Retina (tissue), 1 donor: ENCODE measurements at regions not wholly inside any gene's neighbourhood (a gene's known extent, or its start where the extent isn't known, plus 50 kb on each side); places are given as distances from the start of the nearest gene placed in this dataset.

ENCODE experiments used
- DNase-seq: peaks from one replicate; pipeline ENCODE4 v3.0.0-alpha.2; 2016

DNA sequence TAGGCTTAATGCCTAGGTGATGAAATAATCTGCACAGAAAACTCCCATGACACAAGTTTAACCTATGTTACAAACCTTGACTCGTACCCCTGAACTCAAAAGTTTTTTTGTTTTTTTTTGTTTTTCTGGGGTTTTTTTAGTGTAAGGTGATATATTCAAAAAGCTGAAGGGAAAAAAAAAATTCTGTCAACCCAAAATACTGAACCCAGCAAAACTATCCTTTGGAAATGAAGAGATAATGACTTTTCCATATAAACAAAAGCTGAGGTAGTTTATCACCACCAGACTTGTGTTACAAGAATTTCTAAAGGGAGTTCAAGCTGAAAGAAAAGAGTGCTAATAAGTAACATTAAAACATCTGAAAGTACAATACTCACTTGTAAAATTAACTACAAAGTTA is 448.1 kb downstream of the KCNH5 start:
- DNase-seq: no peak

DNA sequence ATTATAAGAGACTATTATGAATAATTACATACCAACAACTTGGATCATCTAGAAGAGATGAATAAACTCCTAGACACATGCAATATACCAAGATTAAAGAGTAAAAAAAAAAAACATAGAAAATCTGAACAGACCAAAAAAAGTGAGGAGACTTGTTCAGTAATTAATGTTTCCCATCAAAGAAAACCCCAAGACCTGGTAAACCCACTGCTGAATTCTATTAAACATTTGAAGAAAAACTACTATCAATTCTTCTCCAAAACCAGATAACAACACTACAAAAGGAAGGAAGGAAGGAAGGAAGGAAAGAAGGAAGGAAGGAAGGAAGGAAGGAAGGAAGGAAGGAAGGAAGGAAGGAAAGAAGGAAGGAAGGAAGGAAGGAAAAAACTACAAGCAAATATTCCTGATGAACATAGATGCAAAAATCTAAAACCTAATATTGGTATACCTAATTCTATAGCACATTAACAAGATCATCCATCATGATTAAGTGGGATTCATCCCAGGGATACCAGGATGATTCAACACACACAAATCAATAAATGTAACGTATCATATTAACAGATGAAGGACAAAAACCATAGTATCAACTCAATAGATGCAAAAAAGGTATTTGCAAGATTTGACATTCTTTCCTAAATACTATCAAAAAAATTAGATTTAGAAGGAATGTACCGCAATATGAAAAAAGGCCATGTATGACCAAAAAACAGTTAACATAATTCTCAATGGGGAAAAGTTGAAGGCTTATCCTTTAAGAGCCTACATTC is 445.5 kb downstream of the KCNH5 start:
- no peak for DNase-seq

DNA sequence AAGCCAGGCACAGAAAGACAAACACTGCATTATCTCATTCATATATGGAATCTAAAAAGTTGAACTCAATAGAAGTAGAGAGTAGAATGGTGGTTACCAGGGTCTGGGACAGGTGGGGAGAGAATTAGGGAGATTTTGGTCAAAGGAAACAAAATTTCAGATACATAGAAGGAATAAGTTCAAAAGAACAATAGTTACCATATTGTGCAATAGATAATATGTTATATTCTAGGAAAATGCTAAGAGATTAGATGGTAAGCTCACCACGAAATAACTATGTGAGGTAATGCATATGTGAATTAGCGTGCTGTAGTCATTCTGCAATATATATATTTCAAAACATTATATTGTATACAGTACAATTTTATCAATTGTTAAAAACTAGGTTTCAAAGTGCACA is 442.5 kb downstream of the KCNH5 start:
- DNase-seq: no peak

DNA sequence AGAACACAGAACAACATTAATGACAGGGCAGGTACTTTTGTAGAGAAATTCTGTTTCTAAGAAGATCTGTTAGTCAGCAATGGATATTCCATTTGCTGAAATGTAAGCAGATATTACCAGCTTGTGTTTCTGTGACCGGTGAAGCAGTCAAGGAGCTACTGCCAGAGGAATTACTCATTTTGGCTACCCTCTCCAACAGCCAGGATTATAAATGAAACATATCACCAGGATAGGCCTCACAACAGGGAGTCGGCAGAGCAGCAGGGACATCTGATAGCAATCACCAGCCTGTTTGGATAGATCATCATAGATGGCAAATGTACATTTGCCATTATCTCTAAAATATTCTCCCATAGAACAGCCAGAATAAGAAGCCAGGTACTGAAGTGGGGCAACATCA is 440.7 kb downstream of the KCNH5 start:
- DNase-seq: no peak

DNA sequence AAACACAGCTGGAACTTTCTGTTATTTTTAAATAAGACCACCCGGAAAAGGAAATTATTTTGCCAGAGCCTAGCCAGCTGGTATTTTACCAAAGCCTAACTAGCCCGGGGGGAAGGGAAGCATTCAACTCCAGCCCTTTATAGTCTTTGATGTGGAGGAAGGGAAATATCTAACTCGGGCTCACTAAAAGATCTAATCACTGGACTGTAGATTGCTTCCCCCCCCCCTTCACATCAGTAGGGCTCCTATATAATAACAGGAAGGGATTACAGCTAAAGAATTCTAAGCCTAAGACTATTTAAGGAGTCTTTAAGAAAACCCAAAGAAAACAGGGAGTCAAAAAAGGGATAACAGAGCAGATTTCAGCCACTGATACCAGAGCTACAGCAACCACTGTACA is 431.1 kb downstream of the KCNH5 start:
- DNase-seq: no peak

DNA sequence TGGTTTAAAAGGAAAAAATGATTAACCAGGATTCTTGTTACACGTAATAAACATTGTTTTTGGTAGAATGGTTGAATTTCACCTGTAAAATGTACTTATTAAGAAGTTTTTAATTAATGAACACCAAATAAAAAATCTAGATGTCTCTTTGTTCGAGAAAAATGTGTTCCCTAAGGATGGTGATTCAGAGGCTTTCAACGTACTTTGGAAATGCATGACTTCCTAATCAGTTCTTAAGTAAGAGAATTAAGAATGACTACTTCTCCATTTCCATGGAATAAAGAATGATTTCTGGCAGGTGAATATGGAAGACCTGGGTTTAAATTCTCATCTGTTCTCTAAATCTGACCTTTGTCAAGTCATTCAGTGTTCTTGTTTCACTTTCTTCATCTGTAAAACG is 428.6 kb downstream of the KCNH5 start:
- DNase-seq: no peak

DNA sequence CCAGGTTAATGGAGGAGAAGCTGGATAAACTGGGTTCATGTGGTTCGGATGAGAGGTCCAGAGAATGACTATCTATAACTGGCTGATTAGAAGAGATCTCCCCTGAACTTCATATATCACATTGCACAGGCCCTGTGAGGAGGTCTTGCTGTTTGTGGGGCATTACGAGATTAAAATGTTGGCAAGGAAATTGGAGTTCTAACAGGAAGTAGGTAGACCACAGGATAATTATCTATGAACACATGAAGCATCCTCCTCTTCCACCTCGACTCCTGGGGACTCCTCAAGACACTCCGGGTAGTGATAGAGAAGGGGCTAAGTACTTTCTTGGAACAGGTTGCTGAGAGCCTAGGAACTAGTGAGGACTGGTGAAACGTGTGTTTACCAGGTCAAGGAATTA is 418.8 kb downstream of the KCNH5 start:
- no peak for DNase-seq

DNA sequence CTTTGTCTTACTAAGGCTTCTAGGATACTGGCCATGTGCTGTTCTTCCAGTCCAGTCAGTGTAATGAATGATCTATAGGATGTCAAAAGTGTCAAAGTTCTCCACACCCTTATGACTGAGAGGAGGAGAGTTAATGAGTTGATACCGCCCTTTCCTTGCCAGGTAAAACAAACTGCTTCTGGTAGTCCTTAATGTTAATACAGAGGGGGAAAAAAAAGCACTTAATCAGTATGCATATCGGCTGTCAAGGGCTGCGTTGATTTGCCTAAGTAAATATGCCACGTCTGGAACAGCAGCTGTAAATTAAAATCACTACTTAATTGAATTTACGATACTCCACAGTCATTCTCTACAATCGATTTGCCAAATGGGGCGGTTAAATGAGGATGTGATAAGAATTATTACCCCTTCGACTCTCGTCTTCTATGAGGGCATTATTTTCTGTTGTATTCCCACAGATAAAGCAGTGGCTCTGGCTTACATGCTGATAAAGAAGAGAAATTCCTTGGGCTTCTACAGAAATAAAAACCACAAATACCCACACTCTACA is 416.0 kb downstream of the KCNH5 start:
- no peak for DNase-seq

DNA sequence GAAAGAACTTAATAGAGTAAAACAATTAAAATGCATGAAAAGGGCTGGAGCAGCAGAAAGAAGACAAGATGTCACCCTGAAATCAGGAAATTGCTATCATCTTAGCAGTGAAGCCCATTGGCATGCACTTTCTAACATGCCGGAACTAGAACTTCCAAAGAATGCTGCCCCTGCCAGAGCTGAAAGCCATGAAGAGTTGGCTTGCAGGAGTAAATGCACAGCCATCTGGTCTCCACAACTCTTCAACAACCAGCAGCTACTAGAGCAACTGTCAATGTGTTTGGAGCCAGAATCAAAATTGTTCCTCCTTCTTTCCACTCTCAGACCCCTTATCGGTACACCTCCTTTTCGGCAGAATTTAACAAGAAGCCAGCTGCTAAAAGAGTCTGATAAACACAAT is 414.1 kb downstream of the KCNH5 start:
- DNase-seq: no peak

DNA sequence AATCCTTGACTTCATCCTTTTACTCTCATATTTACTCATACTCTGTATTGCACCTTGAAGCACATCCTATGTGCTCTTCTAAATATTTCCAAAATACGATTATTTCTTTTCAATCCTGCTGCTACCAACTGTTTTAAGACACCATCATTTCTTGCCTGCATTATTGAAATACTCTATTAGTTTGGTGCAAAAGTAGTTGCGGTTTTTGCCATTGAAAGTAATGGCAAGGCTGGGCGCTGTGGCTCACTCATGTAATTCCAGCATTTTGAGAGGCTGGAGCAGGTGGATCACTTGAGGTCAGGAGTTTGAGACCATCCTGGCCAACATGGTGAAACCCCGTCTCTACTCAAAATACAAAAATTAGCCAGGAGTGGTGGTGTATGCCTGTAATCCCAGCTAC is 412.5 kb downstream of the KCNH5 start:
- no peak for DNase-seq

DNA sequence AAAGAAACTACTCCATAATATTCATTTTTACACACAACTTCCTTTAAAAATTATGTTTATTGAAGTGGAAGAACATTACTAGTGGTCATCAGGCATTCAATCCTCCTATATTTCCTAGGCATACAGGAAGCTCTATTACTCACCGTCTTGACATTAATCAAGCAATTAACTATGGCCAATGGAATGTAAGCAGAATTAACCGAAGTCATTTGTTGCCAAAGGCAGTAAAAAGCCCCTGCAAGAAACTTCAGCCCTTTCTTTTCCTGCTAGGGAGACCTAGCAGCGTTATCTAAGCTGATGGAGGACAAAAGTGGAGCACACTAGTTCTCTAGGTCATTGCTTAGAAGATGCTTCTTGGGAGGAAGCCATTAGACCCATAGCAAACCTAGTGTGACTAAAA is 399.6 kb downstream of the KCNH5 start:
- no peak for DNase-seq
